Activated B cell treated with CpG ODN at 0.5 μM for 24 hours (primary cell): ENCODE measurements at regions not wholly inside any gene's neighbourhood (a gene's known extent, or its start where the extent isn't known, plus 50 kb on each side); places are given as distances from the start of the nearest gene placed in this dataset.
"Not testable (repeated sequence)": the region's sequence is repeated elsewhere in the genome, so short reads cannot be mapped to it uniquely, and the experiment has no call there.

Experiments used
- ATAC-seq: fragments of 200-7000 bp; cut with Tn5 transposase; one replicate; pipeline ENCODE4 v1.10.0; 2021; ENCODE audit warnings: low read depth, mild to moderate bottlenecking, moderate library complexity
- CTCF ChIA-PET: fragments of 350-600 bp; sonication (Branson Sonifier 250); formaldehyde crosslinking; loops from one replicate; lab custom pipeline; 2021; ENCODE audit warnings: antibody characterized with exemption; lab: Charles Lee
- POLR2A ChIA-PET: fragments of 350-600 bp; sonication (Branson Sonifier 250); formaldehyde crosslinking; loops from one replicate; lab custom pipeline; 2021; ENCODE audit warnings: antibody characterized with exemption; lab: Charles Lee
- DNase-seq: peaks from one replicate; pipeline ENCODE4 v3.0.0; 2022
- H3K27ac Mint-ChIP-seq: one replicate; pipeline ENCODE4 v1.8.0; 2020; ENCODE audit warnings: mixed read lengths
- H3K27me3 Mint-ChIP-seq: one replicate; pipeline ENCODE4 v1.8.0; 2021; ENCODE audit warnings: mixed read lengths
- H3K36me3 Mint-ChIP-seq: one replicate; pipeline ENCODE4 v1.8.0; 2021; ENCODE audit warnings: low read depth, mixed read lengths
- H3K4me1 Mint-ChIP-seq: one replicate; pipeline ENCODE4 v1.8.0; 2021; ENCODE audit warnings: mixed read lengths
- H3K4me3 Mint-ChIP-seq: one replicate; pipeline ENCODE4 v1.8.0; 2020; ENCODE audit warnings: mild to moderate bottlenecking, mixed read lengths
- H3K9me3 Mint-ChIP-seq: one replicate; pipeline ENCODE4 v1.8.0; 2020; ENCODE audit warnings: mixed read lengths
- intact Hi-C: fragments of 100-400 bp; cut with micrococcal nuclease; formaldehyde crosslinking; loops from one replicate; pipeline ENCODE4 v1.15.1; 2024
- TF ChIP-seq, protein P1 (sequence below): fragments of 200-600 bp; IDR thresholded peaks from one replicate; pipeline ENCODE4 v1.8.0; 2022; ENCODE audit warnings: antibody characterized with exemption, mild to moderate bottlenecking

DNA sequence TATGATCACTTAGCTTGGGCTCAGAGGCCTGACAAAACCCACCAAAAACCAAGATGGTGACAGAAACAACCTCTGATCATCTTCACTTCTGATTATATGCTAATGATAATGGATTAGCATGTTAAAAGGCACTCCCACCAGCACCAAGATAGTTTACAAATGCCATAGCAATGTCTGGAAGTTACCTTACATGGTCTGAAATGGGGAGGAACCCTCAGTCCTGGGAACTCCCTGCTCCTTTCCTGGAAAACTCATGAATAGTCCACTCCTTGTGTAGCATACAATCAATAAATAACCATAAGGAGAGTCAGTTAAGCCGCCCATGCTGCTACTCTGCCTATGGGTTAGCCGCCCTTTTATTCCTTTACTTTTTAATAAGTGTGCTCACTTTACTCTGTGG, 120.0 kb upstream of the HS3ST4 start:
- TF ChIP-seq, protein P1, sequence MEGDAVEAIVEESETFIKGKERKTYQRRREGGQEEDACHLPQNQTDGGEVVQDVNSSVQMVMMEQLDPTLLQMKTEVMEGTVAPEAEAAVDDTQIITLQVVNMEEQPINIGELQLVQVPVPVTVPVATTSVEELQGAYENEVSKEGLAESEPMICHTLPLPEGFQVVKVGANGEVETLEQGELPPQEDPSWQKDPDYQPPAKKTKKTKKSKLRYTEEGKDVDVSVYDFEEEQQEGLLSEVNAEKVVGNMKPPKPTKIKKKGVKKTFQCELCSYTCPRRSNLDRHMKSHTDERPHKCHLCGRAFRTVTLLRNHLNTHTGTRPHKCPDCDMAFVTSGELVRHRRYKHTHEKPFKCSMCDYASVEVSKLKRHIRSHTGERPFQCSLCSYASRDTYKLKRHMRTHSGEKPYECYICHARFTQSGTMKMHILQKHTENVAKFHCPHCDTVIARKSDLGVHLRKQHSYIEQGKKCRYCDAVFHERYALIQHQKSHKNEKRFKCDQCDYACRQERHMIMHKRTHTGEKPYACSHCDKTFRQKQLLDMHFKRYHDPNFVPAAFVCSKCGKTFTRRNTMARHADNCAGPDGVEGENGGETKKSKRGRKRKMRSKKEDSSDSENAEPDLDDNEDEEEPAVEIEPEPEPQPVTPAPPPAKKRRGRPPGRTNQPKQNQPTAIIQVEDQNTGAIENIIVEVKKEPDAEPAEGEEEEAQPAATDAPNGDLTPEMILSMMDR = no peak
- Mint-ChIP-seq H3K9me3 (no peaks in the 10 kb centered on the region), H3K27me3 (no peaks in the 10 kb centered on the region), H3K36me3 (no peaks in the 10 kb centered on the region), H3K4me1 (no peaks in the 10 kb centered on the region), H3K27ac (no peak overlapping the region), H3K4me3 (no peak overlapping the region)
- intact Hi-C loops = no loop called here
- POLR2A ChIA-PET = no interaction called here
- CTCF ChIA-PET = no interaction called here
- DNase-seq (no peak), ATAC-seq (no peak)

DNA sequence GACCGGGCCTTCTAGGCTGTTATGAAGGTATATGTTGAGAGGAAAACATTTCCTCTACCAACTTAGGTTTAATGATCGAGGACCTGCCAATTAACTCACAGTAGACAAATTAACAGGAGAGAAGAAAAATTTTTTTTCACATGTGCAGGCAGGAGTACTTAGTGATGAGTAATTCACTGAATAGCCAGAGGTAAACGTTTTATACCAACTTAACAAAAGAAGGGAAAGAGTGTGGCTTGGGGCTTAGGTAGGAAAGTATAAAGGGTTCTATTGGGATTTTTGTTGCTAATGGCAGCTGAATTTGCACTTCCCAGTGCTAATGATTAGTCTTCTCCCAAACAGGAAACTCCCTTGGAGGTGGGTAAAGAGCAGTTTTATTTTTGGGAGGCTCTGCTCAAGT, 121.6 kb upstream of the HS3ST4 start:
- Mint-ChIP-seq H3K27ac (no peak overlapping the region), H3K9me3 (no peaks in the 10 kb centered on the region), H3K4me3 (no peak overlapping the region), H3K4me1 (no peaks in the 10 kb centered on the region), H3K36me3 (no peaks in the 10 kb centered on the region), H3K27me3 (no peaks in the 10 kb centered on the region)
- no peak for ATAC-seq
- intact Hi-C loops = no loop called here
- TF ChIP-seq, protein P1 = no peak
- ChIA-PET CTCF (no interaction called here), POLR2A (no interaction called here)
- no peak for DNase-seq

DNA sequence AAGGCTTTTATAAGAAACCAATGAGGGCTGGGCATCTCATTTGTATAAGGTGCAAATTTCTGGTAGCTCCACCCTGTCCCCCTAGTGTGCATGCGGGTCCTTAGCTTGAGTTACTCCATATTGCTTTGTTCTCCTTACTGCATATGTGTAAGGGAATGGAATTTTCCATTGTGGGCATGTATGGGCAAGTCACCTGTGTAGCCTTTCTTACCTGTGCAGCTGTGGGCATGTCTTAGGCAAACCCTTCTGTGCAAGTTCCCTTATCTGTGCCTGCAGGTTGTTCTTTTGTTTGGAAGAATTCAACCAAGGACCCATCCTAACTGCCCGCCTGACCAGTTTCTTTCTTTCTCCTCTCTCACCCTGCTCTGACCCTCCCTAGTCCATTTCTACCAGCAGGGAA, 122.8 kb upstream of the HS3ST4 start:
- ChIA-PET POLR2A (no interaction called here), CTCF (no interaction called here)
- Mint-ChIP-seq H3K27me3 (no peaks in the 10 kb centered on the region), H3K27ac (no peak overlapping the region), H3K36me3 (no peaks in the 10 kb centered on the region), H3K9me3 (no peaks in the 10 kb centered on the region), H3K4me1 (no peaks in the 10 kb centered on the region), H3K4me3 (no peak overlapping the region)
- intact Hi-C loops = no loop called here
- ATAC-seq = no peak
- DNase-seq = no peak
- TF ChIP-seq, protein P1 = no peak

DNA sequence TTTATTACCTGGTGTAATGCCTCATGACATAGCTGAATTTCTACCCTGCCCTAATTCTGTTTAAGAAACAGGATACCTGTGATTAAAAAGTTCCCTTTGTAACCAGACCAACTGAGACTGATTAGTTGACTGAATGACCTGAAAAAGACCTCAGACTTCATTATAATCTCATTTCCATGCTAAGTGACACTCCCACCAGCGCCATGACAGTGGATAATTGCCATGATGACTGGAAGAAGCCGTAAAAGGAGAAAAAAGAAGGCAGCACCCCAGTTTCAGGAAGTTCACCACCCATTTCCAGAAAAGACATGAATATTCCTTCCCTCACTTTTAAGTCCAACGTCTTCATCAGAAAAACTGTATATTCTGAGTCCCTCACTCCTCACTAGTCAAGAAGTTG, 125.6 kb upstream of the HS3ST4 start:
- H3K4me1 Mint-ChIP-seq = no peaks in the 10 kb centered on the region
- intact Hi-C loops = no loop called here
- H3K36me3 Mint-ChIP-seq = no peaks in the 10 kb centered on the region
- TF ChIP-seq, protein P1 = no peak
- POLR2A ChIA-PET = no interaction called here
- CTCF ChIA-PET = no interaction called here
- H3K4me3 Mint-ChIP-seq = no peak overlapping the region
- DNase-seq (no peak), ATAC-seq (no peak)
- H3K27me3 Mint-ChIP-seq = no peaks in the 10 kb centered on the region
- no peak overlapping the region for H3K27ac Mint-ChIP-seq
- H3K9me3 Mint-ChIP-seq = no peaks in the 10 kb centered on the region

DNA sequence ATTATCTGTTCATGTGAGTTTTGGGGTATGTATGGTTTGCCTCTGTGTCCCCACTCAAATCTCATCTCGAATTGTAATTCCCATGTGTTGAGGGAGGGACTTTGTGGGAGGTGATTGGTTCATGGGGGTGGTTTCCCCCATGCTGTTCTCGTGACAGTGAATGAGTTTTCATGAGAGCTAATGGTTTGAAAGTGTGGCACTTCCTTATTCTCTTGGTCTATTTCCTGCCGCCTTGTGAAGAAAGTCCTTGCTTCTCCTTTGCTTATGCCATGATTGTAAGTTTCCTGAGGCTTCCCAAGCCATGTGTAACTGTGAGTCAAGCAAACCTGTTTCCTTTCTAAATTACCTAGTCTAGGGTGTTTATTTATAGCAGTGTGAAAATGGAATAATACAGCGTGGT, 128.1 kb upstream of the HS3ST4 start:
- peaks cover 8% of the 10 kb centered on the region for H3K9me3 Mint-ChIP-seq
- DNase-seq = no peak

DNA sequence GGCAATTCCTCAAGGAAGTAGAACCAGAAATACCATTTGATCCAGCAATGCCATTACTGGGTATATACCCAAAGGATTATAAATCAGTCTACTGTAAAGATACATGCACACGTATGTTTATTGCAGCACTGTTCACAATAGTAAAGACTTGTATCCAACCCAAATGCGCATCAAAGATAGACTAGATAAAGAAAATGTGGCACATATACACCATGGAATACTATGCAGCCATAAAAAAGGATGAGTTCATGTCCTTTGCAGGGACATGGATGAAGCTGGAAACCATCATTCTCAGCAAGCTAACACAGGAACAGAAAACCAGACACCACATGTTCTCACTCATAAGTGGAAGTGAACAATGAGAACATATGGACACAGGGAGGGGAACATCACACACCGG, 130.0 kb upstream of the HS3ST4 start:
- intact Hi-C loops, DNase-seq, H3K4me3 Mint-ChIP-seq, CTCF ChIA-PET, POLR2A ChIA-PET, H3K27me3 Mint-ChIP-seq, ATAC-seq, H3K36me3 Mint-ChIP-seq, H3K27ac Mint-ChIP-seq, H3K4me1 Mint-ChIP-seq, H3K9me3 Mint-ChIP-seq: not testable (repeated sequence)

More for the DNA sequence above, 128.1 kb upstream of the HS3ST4 start:
- ATAC-seq = no peak
- Mint-ChIP-seq H3K36me3 (no peaks in the 10 kb centered on the region), H3K4me1 (no peaks in the 10 kb centered on the region), H3K27me3 (no peaks in the 10 kb centered on the region), H3K27ac (no peak overlapping the region), H3K4me3 (no peak overlapping the region)
- CTCF ChIA-PET = no interaction called here
- TF ChIP-seq, protein P1 = no peak
- intact Hi-C loops = no loop called here
- POLR2A ChIA-PET = no interaction called here

DNA sequence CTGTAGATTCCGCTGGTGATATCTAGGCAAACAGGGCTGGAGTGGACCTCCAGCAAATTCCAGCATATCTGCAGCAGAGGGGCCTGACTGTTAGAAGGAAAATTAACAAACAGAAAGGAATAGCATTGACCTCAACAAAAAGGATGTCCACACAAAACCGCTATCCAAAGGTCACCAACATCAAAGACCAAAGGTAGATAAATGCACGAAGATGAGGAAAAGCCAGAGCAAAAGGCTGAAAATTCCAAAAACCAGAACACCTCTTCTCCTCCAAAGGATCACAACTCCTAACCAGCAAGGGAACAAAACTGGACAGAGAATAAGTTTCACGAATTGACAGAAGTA, 134.8 kb upstream of the HS3ST4 start:
- H3K27me3 Mint-ChIP-seq, H3K9me3 Mint-ChIP-seq, H3K36me3 Mint-ChIP-seq, ATAC-seq, intact Hi-C loops, CTCF ChIA-PET, DNase-seq, H3K4me1 Mint-ChIP-seq, POLR2A ChIA-PET, H3K27ac Mint-ChIP-seq, H3K4me3 Mint-ChIP-seq: not testable (repeated sequence)

DNA sequence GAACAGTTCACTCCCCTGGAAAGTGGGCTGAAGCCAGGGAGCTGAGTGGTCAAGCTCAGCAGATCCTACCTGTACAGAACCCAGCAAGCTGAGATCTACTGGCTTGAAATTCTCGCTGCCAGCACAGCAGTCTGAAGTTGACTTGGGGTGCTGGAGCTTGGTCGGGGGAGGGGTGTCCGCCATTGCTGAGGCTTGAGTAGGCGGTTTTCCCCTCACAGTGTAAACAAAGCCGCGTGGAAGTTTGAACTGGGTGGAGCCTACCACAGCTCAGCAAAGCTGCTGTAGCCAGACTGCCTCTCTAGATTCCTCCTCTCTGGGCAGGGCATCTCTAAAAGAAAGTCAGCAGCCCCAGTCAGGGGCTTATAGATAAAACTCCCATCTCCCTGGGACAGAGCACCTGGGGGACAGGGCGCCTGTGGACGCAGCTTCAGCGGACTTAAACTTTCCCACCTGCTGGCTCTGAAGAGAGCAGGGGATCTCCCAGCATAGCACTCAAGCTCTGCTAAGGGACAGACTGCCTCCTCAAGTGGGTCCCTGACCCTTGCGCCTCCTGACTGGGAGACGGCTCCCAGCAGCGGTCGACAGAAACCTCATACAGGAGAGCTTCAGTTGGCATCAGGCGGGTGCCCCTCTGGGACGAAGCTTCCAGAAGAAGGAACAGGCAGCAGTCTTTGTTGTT, 135.3 kb upstream of the HS3ST4 start:
- intact Hi-C loops, H3K27me3 Mint-ChIP-seq, H3K36me3 Mint-ChIP-seq, H3K27ac Mint-ChIP-seq, ATAC-seq, POLR2A ChIA-PET, DNase-seq, H3K4me3 Mint-ChIP-seq, CTCF ChIA-PET, H3K9me3 Mint-ChIP-seq, H3K4me1 Mint-ChIP-seq: not testable (repeated sequence)
